Tibial artery (tissue), 4 donors: ENCODE measurements at regions not wholly inside any gene's neighbourhood (a gene's known extent, or its start where the extent isn't known, plus 50 kb on each side); places are given as distances from the start of the nearest gene placed in this dataset.

Experiments
- DNase-seq, 2 donors: peaks; one replicate each; pipeline ENCODE4 v3.0.0-alpha.2; 2019
- H3K27ac ChIP-seq, 2 donors: fragments of 200-600 bp; sonication (generic) in 1 of 2; 1 replicate in 1 of 2; 2 replicates in 1 of 2; pipeline ENCODE4 v1.5.1; 2018 to 2019; ENCODE audit warnings: mild to moderate bottlenecking in 1 of 2
- H3K27me3 ChIP-seq, 2 donors: fragments of 200-600 bp; sonication (generic) in 1 of 2; one replicate each; pipeline versions ENCODE4 v1.5.1 to v1.6.0; 2016 to 2019
- H3K36me3 ChIP-seq, 3 donors: fragments of 200-600 bp; sonication (generic) in 2 of 3; one replicate each; pipeline ENCODE4 v1.5.1; 2016 to 2019; ENCODE audit warnings: mild to moderate bottlenecking in 2 of 3
- H3K4me1 ChIP-seq, 4 donors: fragments of 200-600 bp; sonication (generic) in 2 of 4; 1 replicate in 3 of 4; 2 replicates in 1 of 4; pipeline ENCODE4 v1.5.1; 2016 to 2019
- H3K4me3 ChIP-seq, 2 donors: fragments of 200-600 bp; sonication (generic) in 1 of 2; 1 replicate in 1 of 2; 2 replicates in 1 of 2; pipeline ENCODE4 v1.5.1; 2018 to 2019; ENCODE audit warnings: mild to moderate bottlenecking in 2 of 2
- H3K9me3 ChIP-seq, 3 donors: fragments of 200-600 bp; sonication (generic) in 1 of 3; one replicate each; pipeline ENCODE4 v1.5.1; 2016 to 2019
- intact Hi-C: fragments of 100-400 bp; cut with DNase I; formaldehyde crosslinking; loops from one replicate; pipeline ENCODE4 v1.15.0; 2023; ENCODE audit warnings: low total_unique reads
- TF ChIP-seq, protein P1 (sequence below), 2 experiments: fragments of 200-600 bp in 1 of 2; fragments of 450-650 bp in 1 of 2; IDR thresholded peaks; one replicate each; pipeline ENCODE4 v1.5.1; 2017 to 2019; ENCODE audit warnings: antibody characterized with exemption in 2 of 2, mild to moderate bottlenecking in 1 of 2, moderate library complexity in 1 of 2

GRCh38 chr20:56820984-56821383 lies 191.9 kb downstream of the TFAP2C start:
- no peaks in the 10 kb centered on the region for H3K27me3 ChIP-seq

DNA sequence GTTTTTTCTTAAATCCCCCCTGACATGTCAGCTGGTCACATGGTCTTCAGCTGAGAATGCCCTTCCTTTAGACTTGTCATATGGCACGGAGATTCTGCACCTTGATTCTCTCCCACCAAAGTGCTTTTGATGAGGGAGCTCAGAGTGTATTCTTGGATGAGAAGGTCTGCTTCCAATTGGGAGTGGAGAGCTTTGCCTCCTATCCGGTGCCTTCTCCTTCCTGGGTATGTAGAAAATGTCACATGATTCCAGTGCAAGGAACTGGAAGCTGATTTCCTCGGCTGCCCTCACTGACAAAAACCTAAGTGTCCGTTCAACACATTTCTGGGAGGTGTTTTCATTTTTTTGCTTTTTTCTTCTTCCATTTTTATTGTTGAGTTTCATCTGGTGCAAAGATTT lies 197.2 kb downstream of the TFAP2C start:
- TF ChIP-seq, protein P1, sequence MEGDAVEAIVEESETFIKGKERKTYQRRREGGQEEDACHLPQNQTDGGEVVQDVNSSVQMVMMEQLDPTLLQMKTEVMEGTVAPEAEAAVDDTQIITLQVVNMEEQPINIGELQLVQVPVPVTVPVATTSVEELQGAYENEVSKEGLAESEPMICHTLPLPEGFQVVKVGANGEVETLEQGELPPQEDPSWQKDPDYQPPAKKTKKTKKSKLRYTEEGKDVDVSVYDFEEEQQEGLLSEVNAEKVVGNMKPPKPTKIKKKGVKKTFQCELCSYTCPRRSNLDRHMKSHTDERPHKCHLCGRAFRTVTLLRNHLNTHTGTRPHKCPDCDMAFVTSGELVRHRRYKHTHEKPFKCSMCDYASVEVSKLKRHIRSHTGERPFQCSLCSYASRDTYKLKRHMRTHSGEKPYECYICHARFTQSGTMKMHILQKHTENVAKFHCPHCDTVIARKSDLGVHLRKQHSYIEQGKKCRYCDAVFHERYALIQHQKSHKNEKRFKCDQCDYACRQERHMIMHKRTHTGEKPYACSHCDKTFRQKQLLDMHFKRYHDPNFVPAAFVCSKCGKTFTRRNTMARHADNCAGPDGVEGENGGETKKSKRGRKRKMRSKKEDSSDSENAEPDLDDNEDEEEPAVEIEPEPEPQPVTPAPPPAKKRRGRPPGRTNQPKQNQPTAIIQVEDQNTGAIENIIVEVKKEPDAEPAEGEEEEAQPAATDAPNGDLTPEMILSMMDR (IDR thresholded peaks at IDR 0.05): no peak
- Histone ChIP-seq H3K27me3 (peaks cover 0 to 15% of the 10 kb centered on the region in 2 donors), H3K4me3 (no peak overlapping the region), H3K9me3 (no peaks in the 10 kb centered on the region), H3K27ac (no peak overlapping the region), H3K36me3 (no peaks in the 10 kb centered on the region), H3K4me1 (no peaks in the 10 kb centered on the region)
- DNase-seq: no peak
- intact Hi-C loops: no loop called here

More at GRCh38 chr20:56820984-56821383, 191.9 kb downstream of the TFAP2C start:
- DNase-seq: no peak
- intact Hi-C loops: no loop called here
- no peak overlapping the region for H3K27ac ChIP-seq
- H3K4me1 ChIP-seq: no peaks in the 10 kb centered on the region
- TF ChIP-seq, protein P1 (IDR thresholded peaks at IDR 0.05): no peak
- no peaks in the 10 kb centered on the region for H3K36me3 ChIP-seq
- no peak overlapping the region for H3K4me3 ChIP-seq
- no peaks in the 10 kb centered on the region for H3K9me3 ChIP-seq

DNA sequence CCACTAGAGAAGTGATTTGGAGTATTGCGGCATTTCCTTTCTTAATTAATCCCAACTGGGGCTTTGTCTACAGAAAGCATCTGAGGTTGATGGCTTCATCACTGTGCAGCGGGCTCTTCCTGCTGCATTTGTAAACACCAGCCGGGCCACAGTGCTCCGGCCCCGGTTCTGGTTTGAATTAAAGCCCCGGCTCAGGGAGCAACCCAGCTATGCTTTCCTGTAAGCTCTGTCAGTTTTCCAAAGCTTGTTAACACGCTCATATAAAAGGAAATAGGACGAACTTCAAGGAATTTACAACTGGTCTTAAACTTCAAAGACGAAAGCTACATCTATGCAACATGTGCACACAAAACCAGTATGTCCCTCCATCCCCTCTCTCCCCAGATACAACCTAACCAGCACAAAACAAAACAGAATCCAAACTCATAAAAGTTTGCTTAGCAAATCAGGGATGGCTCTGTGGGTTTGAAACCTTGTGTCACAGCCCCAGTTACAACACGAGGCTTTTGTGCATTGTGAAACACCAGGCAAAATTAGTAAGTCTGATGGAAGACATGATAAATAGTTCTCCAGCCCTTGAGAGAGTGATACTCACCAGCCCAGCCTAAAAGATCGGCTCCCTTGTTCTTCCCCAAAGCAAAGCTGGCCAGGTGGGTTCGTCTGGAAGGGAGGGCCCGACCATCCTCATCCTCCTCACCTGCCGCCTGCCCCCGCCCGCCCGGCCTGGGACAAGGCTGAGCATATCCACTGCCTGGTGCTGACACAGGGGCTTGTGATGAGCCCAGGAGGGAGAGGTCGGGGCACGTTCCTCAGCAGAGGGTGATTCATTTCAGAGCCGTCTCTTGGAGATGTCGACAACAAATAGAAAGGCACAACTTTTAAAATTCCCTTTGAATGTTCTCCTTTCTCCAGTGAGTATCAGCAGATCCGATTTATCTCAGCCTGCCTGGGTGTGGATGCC lies 197.9 kb downstream of the TFAP2C start:
- Histone ChIP-seq H3K4me1 (no peaks in the 10 kb centered on the region), H3K9me3 (no peaks in the 10 kb centered on the region), H3K4me3 (no peak overlapping the region), H3K27me3 (peaks cover 0 to 15% of the 10 kb centered on the region in 2 donors), H3K27ac (no peak overlapping the region), H3K36me3 (no peaks in the 10 kb centered on the region)
- DNase-seq: no peak
- intact Hi-C loops: no loop called here
- TF ChIP-seq, protein P1 (IDR thresholded peaks at IDR 0.05): no peak

- TF ChIP-seq, protein P1 (IDR thresholded peaks at IDR 0.05): no peak
- no peaks in the 10 kb centered on the region for H3K36me3 ChIP-seq
- intact Hi-C loops: no loop called here
- H3K4me3 ChIP-seq: no peak overlapping the region
- H3K4me1 ChIP-seq: no peaks in the 10 kb centered on the region
- no peak for DNase-seq
- no peaks in the 10 kb centered on the region for H3K9me3 ChIP-seq
- H3K27ac ChIP-seq: no peak overlapping the region
- peaks cover 0 to 15% of the 10 kb centered on the region in 2 donors for H3K27me3 ChIP-seq
Measured at GRCh38 chr20:56827763-56828162, 198.7 kb downstream of the TFAP2C start.

GRCh38 chr20:56828402-56828801 lies 199.3 kb downstream of the TFAP2C start:
- Histone ChIP-seq H3K4me3 (no peak overlapping the region), H3K4me1 (no peaks in the 10 kb centered on the region), H3K36me3 (no peaks in the 10 kb centered on the region), H3K27me3 (peaks cover 0 to 20% of the 10 kb centered on the region in 2 donors), H3K27ac (no peak overlapping the region), H3K9me3 (no peaks in the 10 kb centered on the region)
- TF ChIP-seq, protein P1 (IDR thresholded peaks at IDR 0.05): no peak
- DNase-seq: no peak
- intact Hi-C loops: no loop called here
